ENCODE measurements at regions not wholly inside any gene's neighbourhood (a gene's known extent, or its start where the extent isn't known, plus 50 kb on each side); places are given as distances from the start of the nearest gene placed in this dataset.

GRCh38 chr4:131052646-131053045 is 1956.7 kb downstream of the C4orf33 start:
- TF ChIP-seq PBX3 (IDR thresholded peaks at IDR 0.05) (no peak), POLR2A (IDR thresholded peaks at IDR 0.05; ENCODE audit: low read length) (no peak), RAD21 (conservative IDR thresholded peaks at IDR 0.05 in 1 of 2, IDR thresholded peaks at IDR 0.05 in 1 of 2) (no peak), POLR2AphosphoS2 (conservative IDR thresholded peaks at IDR 0.05; ENCODE audit: low read length) (no peak), CTCF (IDR thresholded peaks at IDR 0.05) (no peak), HOXA7 (CRISPR knock-in tag; IDR thresholded peaks at IDR 0.05) (no peak), BHLHE40 (IDR thresholded peaks at IDR 0.05; ENCODE audit: low read depth, low read length) (no peak), CEBPB (IDR thresholded peaks at IDR 0.05) (no peak), JUNB (IDR thresholded peaks at IDR 0.05) (no peak), NR3C1 (IDR thresholded peaks at IDR 0.05) (no peak), SMC3 (IDR thresholded peaks at IDR 0.05) (no peak), MAX (IDR thresholded peaks at IDR 0.05) (no peak), REST (IDR thresholded peaks at IDR 0.05) (no peak)

Measured in A549 (cell line).